NCI-H69 (cell line): ENCODE measurements at regions not wholly inside any gene's neighbourhood (a gene's known extent, or its start where the extent isn't known, plus 50 kb on each side); places are given as distances from the start of the nearest gene placed in this dataset.

ENCODE experiments used
- DNase-seq: peaks from one replicate; lab custom pipeline; 2025; lab: John Stamatoyannopoulos, UW

DNA sequence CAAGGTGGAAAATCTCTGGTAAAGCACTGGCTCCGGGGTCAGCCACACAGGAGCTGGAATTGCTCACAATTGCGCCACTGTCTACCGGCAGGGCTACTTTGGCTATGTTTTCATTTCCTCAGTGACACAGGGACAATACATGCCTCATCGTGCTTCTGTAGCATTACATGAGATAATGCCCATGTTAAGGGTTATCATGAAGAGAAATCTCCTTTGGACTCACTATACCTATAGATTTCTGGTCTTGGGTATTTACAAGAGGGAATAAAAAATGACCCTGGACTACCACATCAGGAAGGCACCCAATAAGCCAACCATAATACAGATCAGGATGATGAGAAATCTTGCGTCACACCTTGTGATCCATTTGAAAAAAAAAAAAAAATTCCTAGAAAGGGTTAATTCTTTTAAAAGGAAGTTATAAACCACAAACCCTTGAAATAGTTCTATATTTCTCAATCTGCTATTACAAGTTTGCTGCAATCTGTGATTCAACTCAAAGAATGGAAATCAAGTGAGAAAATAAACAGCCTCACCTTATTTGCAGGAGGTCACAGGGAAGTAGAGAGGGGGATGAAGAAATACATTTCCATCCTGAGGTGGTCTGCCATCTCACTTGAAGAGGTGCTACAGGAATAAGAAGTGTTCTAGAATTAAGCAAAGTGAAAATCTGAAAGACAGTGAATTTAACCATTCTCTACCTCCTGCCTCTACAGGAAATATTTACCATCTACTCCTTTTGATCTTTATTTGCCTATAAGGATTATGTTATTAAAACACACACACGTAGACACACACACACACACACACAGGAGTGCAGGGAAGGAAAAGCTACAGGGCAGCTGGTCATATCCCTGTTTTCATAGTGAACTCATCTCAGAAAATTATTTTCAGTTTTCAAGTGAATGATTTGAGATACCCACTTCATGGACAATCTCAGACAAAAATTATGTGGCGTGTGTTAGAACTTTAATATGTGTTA, 231.3 kb upstream of the CELF2 start:
- no peak for DNase-seq

DNA sequence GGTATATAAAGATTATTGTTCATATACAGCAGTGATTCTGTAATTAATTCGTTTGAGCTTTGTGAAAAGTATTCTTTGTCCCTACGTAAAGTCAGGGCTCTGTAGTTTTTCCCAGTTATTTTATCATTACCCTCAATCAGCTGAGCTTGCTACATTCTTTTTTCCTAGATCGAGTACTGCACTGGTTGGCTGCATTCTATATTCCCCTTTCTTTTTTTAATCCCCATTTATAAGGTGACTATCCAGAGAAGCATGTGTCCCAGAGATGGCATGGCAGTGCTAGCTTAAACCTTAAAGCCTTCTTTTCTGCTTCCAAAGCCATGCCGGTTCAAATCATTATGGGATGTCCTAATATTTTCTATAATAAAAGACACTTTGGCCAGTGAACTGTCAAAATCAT, 230.1 kb upstream of the CELF2 start:
- DNase-seq: no peak

DNA sequence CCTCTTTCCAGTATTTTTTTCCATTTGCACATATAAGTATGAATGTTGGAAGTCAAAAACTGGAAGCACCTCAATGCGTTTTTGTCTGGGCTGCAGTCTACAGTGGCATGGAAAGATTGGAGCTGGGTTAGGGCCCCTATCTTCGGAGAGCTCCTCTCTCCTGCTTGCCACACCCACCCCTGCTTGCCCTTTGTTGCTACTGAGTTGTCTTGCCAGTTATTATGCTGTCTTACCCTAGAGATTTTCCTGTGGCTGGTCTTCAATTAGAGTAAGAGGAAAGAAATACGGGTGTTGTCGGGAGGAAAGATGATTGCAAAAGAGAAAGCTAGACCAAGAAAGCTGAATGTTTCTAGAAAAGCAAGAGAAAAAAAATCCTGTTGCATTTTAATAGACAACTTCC, 228.9 kb upstream of the CELF2 start:
- DNase-seq: no peak

DNA sequence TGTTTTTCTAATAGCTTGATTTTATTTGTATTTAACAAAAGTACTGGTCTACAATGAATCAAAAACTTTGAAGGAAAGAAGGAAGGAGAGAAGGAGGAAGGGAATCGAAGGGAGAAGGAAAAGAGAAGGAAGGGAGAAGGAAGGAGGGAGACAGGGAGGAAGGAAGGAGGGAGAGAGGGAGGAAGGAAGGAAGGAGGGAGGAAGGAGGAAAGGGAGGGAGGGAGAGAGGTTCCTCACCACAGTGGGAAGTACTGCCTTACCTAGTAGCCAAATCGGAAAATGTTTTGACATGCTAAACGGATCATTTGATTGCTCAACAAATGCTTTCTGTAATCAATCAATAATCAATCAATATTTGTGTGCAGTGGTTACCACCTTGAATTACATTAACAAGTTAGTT, 225.8 kb upstream of the CELF2 start:
- DNase-seq: no peak

DNA sequence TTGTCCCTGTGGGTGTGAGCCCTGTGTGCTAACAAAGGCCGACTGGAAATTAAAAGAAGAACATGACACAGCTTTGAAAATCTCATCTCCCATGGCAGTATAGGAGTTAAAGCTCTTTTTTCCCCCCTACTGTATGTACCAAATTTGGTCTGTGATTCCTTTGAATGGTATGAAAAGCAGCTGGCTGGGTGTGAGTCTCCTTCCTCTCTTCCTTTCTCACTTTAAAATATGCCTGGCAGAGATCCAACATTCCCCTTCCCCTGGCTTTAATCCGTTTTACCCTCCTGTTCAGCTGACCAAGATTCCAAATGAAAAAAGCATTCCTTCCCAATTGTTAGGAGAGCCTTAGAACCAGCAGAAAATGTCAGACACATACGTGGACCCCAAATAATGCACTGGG, 225.0 kb upstream of the CELF2 start:
- DNase-seq: no peak

DNA sequence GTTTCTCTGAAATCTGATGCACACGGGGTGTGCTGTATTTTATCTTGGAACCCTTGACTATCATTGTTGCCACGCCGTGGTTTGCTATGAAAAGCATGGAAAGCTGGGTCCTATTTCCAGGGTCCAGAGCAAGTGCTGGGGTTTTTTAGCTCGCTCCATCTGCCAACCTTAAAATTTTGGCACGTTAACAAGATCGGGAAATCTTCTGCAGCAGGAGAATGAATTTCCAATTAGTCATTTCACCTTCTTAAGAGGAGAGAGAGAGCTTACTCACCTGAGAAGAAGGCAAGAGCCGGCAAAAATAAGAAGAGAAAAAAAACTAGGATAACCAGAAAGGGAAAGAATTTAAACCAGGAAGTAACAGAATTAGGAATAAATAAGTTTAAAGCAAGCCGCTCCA, 223.6 kb upstream of the CELF2 start:
- no peak for DNase-seq

DNA sequence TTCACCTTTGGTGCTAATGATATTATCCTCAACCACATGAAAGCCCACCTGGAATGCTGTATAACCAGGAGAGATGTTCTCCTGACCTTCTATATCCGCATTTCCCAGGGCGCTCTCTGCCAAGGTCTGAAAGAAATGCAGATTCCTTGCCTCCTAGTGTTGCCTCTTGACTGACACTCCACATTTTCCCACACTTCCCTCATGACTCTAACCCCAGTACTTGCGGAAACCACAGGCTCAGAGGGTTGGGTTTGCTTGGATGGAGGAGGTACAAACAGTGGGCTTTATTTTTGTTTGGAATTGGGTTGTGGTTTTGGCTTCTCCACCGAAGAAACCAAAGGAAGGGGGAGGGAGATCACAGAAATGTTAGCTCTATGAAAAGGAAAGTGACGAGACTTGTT, 222.9 kb upstream of the CELF2 start:
- DNase-seq: no peak

DNA sequence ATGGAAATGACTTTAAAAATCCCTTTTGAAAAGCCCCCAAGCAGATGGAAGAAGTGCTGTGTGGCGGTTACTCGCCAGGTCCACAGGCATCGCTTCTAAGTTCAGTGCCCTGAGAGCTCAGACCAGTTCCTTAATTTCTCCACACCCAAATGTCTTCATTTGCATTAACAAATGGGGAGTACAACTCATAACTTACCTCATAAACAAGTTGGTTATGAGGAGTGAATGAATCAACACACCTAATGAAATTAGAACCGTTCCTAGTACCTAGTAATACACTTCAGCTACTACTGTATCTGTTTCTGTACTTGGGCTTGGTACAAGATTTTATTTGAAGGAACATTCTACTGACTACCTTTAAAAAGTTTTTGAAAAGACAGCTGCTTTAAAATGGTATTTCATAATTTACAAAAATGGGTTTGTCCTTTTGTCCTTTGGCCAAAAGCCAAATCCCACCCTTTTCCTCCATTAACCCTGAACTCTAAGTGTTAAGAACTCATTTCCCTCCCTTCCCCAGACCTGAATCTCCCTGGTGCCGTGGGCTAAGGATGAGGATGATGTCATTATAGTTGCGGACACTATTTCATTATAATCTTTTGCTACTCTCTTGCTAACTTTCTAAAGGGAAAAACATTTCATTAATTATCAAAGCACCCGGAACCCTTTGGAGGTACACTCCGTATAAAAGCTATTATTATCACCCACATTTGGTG, 221.5 kb upstream of the CELF2 start:
- no peak for DNase-seq

DNA sequence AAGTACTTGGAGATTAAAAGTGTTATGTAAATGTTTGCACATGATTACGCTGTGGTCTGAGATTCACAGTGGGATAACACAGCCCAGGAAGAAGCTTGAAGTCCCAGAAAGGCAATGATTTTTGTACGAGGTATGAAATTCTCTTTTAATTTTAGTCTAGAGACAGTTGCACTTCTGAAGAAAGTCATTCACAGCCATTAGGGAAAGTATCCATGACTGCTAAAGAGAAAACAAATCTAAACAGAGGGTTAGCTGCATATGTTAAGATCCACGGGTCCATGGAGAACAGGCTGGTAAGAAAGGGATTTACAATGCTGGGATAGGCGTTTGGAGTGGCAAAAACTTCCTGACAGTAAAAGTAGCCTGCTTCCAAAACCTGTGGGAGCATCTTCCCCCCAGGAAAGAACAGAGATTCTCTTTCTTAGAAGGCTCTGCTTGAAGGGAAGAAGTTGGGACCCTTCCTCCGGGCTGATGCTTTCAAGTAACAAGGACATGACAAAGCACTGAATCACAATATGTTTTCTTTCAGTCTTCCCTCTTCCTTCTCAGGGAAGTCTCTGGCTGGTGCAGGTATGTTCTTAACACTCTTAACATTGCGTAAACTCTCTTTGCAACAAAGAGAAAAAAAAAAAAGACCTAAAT, 220.8 kb upstream of the CELF2 start:
- DNase-seq: no peak

DNA sequence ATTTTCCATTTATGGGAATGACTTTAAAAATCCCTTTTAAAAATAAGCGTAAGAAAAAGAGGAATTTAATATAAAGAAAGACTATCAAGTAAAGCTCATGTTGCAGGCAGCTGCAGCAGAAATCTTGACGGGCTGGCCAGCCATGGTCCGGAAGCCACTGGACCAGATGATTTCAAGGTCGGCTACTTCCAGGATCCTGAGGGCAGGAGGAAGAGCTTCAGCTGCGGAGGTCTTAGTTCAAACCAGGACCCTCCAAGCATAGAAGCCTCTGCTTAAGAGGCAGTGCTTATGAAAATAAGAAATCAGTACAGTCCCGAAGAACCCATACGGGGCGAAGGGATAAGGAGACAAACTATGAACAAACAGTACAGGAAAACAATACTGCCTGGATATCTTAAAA, 220.2 kb upstream of the CELF2 start:
- DNase-seq: no peak

DNA sequence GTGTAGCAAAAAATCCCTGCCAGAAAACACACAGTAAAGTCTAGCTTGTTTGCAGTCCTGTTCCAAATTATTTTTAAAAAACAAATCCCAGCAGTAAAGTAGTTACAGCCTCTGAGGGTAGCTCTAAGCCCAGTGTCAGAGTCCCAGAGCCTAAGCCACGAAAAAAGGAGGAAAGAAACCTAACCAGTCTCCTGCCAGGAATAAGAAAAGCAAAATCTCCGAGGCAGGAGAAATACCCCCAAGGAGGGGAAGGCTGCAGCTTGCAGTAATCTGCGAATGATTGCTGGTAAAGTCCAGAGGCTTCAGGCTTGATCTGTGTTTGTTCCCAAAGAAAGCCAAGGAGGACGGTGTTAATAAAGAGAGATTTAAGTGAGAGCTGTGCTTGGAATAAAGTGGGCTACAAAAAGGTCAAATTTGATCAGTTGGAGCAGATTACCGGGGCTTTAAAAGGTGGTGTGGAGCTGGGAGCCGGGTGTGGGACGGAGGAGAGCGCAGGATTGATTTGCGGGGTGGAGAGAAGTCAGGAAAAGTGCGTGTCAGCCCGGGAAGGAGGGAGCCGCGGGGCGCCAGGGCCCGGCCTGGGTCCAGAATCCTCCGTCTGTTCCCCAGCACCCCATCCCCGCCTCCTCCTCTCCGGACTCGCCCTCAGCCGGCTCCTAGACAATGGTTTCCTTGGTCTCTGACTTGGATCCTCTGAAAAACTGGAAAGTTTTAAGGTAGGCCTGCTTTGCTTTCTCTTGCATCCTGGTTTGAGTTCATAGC, 219.4 kb upstream of the CELF2 start:
- DNase-seq: no peak

DNA sequence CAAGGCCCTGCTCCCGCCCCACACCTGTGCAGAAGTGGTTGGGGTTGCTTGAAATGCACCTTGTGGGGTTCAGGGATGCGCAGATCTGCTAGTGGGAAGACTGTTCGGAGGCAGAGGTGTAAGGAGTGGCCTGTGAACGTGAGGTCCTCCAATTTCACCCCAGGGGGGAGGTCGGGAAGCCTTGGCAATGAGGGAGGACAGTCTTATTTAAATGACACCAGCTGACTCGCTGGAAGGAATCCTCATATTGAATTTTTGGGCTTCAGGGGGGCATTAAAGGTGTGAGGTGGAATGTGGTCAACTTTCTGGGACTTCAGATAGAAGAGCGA, 218.8 kb upstream of the CELF2 start:
- no peak for DNase-seq

DNA sequence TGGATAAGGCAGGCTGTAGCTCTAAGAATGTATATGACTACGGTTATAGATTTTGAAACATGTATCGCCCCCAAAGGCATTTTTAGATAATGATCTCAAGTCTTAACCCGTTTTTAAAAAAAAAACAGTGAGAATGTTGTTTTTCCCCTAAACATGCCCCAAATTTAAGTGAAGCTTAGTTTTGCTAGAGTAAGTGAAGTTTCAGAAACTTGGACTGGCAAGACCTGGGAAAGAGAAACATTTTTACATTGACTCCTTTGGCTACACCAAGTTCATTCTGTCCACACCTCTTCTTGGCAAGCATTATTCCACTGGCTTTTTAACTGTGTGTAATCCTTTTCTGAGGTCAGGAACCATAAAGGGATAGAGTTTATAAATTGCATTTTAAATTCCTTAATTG, 216.7 kb upstream of the CELF2 start:
- DNase-seq: no peak

DNA sequence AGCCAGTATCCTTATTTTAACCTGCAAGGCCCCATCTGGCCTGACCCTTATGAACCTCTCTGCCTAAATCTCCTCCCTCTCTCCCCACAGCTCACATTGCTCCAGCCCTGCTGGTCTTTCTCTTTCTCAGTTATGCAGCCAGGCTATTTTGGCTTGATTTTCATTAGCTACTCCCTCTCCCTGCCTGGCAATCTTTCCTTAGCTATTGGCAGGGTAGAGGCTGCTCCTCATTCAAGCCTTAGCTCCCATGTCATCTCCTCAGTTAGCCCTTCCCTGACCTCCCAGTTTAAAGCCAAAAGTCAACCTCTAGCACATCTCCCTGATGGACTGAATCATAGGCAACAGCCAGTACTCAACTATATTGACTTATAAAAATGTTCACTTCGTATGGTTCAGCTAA, 214.4 kb upstream of the CELF2 start:
- DNase-seq: no peak

DNA sequence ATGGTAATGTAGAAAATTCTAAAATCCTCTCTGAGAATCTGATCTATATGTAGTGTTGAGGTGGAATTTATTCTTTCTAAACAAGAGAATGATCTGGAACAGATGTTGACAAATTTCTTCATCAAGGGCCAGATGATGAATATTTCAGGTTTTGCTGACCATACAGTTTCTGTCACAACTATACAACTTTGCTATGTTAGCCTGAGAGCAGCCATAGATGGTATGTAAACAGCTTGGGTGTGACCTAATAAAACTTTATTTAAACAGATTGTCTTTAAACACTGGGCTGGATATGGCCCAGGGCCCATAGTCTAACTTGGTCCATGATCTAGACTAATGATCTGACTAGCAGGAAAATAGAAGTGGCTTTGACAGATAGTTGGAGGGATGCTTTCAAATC, 213.6 kb upstream of the CELF2 start:
- no peak for DNase-seq

DNA sequence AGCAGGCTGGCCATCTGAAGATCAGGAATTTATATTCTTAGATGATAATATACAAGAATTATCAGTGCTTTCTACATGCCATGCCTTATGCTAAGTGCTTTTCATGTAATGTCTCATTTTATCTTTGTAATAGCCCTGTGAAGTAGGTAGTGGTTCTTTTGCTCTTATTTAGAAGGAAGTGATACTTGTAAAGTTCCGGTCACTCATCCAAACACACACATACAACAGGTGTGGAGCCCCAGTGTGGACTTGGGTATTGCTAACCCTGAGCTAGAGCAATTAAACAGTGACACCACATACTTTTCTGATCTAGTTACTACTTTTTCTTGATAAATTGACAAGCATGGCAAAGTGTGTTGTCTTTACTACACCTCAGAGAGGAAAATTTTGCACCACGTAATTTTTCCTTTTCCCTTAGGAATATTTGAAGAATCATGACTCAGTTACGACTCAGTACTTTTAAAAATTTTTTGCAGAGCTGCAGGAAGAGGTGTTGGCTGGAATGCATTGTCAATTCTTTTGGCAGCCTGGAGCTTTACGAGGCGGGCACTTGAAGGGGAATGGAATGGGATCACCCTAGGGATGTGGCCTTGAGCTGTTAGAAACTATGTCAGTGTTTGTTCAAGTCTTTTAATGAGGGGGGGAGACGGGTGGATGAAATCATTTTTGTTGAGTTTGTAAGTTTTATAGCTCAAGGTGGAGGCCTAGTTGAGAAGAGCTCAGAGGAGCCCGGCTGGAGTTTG, 212.5 kb upstream of the CELF2 start:
- DNase-seq: no peak

DNA sequence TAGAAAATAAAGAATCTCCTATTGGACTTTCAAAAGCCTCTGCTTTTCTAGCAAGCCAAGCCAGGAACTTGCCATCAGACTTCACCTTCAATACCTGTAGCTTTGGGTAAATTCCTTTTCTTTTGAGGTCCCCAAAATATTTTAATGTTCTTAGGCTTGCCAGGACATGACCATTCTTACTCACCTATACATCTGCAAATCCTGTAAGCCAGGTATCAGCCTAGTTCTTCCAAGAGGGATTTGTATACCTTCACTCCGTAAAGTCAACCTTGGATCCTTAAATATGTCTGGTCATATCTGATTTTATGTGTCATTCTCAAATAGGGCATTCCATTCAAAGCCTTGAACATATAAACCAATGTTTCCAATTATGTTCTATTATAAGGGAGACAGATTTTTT, 210.6 kb upstream of the CELF2 start:
- no peak for DNase-seq

DNA sequence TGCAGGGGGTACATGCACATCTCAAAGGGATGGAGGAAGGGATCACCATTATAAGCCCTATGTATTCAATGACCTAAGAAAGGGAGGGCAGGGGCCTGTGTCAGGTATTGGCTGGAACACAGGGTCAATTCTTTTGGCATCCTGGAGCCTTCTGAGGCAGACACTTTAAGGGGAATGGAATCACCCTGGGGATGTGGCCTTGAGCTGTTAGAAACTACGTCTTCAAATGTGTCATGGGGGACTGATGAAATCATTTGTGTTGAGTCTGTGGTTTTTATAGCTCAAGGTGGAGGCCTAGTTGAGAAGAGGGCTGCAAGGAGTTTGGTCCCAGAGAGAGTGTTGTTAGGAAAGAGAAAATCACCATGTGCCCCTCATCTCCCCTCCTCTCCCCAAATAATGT, 206.1 kb upstream of the CELF2 start:
- no peak for DNase-seq

DNA sequence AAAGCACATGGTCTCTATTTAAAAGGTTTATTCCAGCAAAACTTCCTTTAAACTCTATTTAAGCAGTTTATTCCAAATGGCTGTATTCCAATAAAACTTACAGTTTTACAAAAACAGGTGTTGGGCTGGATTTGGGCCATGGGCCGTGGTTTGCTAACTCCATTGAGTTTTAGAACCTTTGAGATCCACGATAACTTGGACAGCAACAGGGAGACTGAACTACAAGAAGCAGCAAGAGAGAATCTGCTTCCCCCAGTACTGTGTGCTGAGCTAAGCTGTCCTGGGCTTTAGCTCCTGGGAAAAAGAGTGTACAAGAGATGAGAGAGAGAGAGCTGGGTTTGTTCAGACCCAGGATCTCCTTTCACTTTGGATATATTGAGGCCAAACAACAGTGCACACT, 204.0 kb upstream of the CELF2 start:
- no peak for DNase-seq

DNA sequence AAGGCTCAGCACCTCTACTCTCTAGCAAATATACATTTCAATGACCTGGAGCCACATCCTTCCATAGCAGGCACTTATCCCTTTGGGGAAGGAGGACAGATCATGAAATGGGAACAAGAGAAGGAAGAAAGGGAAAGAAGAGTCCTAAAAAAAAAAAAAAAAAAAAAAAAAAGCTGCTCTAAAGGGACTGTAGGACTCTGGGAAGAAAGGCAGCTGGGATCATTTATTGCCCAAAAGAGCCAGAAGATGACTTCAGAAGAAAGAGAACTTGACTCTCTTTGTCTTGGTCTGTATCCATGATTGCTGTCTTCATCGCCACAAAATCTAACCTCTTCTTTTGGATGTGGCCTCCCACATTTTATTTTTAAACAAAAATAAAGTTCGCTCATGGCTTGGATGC, 203.6 kb upstream of the CELF2 start:
- no peak for DNase-seq

DNA sequence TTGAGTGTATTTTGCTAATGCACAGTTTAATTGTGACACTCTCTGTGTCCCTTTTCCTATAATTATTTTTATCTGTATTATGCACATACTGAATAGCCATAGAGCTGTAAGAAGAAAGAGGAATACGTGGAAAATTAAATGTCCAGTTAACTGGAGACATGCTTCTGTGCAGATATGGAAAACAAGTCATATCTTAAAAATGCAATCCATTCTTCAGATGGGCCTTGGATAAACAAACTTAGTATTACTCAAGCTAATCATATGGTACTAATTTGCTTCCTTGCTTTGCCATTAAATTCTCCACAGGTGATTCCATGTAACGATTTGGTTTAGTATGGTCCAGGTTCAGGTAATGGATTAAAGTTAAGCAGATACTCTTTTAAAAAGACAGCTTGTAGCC, 201.2 kb upstream of the CELF2 start:
- no peak for DNase-seq

DNA sequence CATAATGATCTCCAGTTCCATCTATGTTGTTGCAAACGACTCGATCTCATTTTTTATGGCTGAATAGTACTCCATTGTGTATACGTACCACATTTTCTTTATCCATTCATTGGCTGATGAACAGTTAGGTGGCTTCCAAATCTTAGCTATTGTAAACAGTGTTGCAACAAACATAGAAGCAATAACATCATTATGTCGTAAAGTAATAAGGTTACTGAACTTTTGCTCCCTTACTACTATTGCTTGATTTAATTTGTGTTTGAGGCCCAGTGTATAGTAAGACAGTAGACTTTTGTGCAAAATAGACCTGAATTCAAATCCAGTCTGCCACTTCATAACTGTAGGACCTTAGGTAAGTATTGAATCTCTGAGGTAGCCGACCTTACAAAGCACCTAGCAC, 200.1 kb upstream of the CELF2 start:
- no peak for DNase-seq
